ENCODE measurements at regions not wholly inside any gene's neighbourhood (a gene's known extent, or its start where the extent isn't known, plus 50 kb on each side); places are given as distances from the start of the nearest gene placed in this dataset.
A peak's percentile ranks its signal among the peaks of the same experiment; 100 is the strongest.
"Not testable (repeated sequence)": the region's sequence is repeated elsewhere in the genome, so short reads cannot be mapped to it uniquely, and the experiment has no call there.

DNA sequence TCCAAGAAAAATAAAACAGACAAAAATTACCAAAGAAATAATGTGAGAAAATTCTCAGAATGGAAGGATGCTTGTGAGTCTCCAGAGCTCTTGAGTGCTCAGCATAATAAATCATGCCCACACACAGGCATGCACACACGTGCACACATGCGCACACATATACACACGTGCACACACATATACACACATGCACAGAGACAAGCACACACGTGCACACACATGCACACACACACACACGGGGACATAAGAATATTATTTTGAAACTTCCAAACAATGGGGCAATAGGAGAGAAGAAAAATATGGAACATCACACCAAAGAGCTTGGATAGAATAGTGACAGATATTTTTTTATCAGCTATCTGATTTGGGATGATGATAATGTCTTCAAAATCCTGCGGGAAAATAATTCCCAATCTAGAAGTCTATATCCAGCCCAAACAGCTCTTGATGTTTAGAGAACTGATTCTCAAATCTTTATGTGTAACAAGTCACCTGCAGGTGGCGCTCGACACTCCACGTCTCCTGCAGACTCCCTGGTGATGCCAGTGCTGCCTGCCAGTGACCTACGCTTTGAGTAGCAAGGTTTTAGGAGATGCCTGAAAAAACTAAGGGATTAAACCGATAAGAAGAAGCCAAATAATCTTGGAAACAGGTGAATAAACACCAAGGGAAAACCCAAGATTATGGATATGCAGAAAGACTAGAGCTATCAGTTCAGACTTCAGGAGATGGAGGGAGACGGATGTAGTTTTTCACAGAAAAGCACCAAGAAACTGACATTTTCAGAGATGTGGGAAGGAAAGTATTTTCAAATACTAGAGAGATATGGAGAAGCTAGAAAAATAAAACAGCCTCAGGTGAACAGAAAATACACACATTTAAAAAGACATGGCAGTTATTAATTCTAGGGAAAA, 743.6 kb downstream of the ETS1 start:
- peak; percentile 49 for DNase-seq (ENCODE audit: low read depth)

DNA sequence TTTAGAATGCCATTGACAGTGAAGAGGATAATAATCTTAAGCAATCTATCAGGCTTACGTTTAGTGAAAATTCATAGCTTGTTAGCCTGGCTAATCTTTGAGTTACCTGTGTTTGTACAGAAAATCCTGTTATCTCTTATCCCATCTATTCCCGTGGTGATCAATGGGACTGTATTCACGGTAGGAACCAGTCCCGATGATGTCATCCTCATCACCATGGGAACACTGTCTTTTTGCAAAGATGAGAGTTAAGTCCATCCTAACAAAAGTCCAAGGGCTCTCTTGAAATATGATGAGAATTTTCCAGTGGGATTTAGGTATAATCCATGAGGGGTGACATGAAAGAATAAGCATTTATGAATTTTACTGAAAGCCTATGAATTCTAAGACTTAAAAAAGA, 762.2 kb downstream of the ETS1 start:
- DNase-seq (ENCODE audit: low read depth) = no peak

DNA sequence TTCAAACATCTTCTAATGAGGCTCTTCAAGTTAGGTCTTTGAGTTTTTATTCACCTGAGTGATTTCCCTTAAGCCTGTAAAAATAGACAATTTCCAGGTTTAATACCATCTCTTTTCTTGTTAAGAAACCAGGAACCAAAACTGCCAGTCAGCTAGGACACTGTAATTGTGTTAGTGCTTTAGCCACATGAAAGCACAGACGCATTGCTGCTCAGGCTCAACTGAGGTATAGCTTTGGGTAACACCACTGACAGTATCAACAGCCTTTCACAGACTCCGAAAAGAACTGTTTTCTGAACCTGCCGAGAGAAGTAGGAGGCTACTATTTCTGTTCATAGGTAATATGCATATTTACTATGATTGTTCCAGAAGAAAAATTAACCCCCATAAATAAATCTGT, 768.7 kb downstream of the ETS1 start:
- DNase-seq (ENCODE audit: low read depth) = no peak

DNA sequence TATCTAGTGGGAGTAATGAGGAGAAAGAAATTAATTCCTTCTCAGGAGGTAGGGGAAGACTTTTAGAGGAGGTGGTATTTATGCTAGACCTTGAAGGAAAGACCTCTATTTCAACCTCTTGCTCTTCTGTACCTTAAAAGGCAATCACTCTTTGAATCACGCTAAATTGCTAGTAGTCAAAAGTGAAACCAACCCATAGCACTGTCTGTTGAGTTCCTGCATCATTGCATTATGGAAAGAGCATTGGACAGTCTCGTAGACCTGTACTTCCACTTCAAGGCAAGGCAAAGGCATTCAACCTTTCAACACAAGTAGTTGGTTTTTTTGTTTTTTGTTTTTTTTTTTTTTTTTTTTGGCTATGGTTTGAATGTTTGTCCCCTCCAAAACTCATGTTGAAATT, 770.4 kb downstream of the ETS1 start:
- no peak for DNase-seq (ENCODE audit: low read depth)

DNA sequence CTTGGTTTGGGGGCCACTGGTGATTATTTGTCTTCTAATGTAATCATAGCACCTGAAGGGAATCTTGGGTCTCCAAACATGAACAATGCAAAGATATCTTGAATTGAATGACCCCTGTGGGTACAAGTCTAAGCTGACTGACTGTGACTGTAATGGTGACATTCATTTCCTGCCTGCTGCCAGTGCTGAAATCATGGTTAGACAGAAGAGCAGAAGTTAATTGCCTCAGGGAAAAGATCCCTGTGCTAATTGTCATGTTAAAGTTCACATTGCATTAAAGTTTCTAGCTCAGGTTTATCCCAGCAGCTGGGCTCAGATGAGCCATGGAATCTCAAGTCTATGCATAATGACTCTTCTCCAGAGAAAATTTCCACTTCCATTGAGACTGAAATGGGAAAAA, 772.0 kb downstream of the ETS1 start:
- no peak for DNase-seq (ENCODE audit: low read depth)

DNA sequence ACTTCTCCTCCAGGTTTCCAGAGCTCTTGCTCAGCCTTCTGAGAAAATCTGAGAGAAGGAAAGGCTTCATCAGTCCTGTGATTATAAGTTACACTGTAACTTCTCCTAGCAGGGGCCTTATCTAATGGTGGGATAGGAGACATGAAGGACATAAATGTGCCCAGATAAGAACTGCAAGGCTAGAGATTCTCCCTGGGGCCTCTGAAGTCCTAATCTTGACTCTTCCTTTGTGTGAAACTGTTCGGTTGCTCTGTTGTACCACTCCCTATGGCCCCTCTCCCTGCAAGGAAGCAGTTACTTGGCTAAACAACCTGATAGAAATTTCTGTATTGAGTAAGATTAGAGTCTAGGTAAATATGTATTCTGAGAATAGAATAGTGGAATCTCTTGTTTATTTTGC, 780.9 kb downstream of the ETS1 start:
- DNase-seq (ENCODE audit: low read depth) = no peak

DNA sequence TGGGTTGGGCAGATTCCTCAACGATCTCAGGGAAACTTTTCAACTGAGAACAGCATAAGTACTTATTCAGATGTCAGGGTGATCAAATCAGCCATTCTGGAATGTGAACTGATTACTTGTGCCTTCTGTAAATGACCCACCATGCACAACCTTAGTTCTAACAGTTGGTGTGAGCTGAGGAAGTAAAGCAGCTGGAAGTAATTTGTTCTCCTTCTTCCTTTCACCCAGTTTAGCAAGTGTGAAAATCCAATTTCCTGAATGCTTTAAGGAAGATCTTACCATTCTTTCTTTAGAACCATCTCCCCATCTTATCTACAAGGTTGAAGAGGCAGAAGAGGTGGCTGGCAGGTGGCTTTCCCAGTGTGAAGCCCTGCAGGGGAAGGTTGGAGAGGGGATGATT, 781.6 kb downstream of the ETS1 start:
- DNase-seq (ENCODE audit: low read depth) = no peak

DNA sequence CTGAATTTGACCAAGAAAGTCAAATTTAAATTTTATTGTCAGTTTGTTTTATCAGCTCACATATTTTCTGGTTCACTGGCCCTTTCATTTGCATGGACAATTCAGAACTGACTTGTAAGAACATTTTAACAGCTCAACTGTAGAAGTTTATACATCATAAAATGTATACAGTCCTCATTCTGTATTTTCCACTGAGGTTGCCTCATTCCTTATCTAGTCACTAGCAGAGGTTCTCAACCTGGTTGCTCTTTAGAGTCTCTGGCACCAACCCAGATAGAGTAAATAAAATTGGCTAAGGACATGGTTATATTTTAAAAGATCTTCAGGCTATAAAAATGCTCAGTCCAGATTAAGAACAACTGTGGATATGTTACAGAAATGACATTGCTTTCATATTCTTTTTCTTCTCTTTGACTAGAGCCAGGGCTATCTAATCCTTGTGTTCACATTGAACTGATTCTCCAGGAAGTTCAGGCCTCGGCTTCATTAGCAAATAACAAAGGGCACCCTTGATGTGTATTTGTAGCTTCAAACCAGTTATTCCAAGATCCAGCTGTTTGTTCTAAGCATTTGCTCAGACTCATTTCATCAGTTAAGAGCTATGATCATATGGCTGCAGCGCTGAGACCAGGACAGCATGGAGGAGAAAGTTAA, 782.5 kb downstream of the ETS1 start:
- DNase-seq (ENCODE audit: low read depth) = no peak

DNA sequence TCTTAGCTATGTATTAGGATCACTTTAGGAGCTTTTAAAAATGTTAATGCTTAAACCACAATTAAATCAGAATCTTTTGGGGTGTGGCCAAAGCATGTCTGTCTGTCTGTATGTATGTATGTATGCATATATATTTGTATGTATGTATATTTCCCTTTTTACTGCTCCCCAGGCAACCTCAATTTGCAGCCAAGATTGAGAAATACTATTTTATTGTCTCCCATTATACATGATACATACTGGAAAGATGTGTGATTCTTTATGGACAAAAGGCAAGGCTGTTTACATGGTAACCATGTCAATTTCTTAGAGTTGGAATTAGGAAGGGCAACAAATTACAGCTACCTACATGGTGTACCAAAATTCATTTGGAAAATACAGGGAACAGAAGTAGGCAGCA, 783.6 kb downstream of the ETS1 start:
- no peak for DNase-seq (ENCODE audit: low read depth)

DNA sequence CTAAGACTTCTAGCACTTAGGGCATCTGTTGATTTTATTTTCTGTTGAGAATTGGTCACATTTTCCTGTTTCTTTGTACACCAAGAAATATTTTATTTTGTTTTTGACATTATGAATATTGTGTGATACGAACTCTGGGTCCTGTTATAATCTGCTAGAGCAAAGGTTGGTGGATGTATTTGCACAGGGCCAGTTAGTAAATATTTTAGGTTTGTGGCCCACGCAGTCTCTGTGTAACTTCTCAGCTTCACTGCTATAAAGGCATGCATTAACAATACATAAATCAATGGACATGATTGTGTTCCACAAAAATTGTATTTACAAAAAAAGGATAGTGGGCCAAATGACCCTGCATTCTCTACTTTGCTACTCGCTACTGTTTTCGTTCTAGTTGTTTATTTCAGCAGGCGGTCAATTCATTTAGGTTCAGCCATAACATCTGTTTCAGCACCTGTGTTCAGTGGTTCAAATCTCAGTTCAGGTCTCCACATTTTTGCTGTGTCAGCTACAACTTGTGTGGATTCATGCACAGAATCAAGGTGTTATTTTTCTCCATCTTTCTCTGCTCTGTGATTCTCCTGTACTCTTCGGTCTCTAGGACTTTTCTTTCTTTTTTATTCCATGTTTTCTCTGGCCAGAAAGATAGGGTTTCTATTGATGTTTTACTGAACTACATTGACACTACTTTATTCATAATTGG, 786.2 kb downstream of the ETS1 start:
- no peak for DNase-seq (ENCODE audit: low read depth)

DNA sequence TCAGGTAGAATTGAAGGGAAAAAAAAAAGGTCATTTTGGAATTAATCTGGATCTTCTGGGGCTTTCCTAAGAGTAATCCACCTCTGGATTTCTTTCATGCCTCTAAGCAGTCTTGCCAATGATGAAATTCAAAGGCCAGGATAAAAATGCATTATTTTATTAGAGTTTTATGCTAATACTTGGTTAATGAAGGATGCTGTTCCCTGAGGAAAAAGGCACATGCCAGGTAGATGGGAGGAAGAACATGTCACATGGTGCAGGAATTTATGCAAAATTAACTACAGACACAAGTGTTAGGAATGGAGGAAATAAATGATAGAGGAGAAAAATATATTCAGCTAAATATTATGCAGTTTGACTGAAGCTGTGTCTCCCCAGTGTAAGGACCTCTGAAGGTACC, 792.0 kb downstream of the ETS1 start:
- DNase-seq (ENCODE audit: low read depth) = no peak

DNA sequence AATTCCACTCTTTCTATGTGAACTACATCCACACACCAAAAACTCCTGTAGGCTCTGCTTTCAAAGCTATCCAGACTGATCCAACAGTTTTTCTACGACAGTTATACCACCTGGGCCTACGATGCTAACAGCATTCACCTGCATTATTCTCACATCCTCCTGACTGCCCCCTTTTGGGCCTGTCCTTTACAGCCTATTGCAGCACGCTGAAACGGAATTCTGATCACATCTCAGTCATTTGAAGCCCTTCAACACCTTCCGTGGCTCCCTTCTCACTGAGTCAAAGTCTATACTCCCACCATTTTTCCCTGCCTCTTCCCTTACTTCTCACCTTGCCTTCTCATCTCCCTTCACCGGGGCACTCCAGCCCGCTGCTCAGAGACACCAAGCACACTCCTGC, 791.3 kb upstream of the KIRREL3 start:
- no peak for DNase-seq (ENCODE audit: low read depth)

DNA sequence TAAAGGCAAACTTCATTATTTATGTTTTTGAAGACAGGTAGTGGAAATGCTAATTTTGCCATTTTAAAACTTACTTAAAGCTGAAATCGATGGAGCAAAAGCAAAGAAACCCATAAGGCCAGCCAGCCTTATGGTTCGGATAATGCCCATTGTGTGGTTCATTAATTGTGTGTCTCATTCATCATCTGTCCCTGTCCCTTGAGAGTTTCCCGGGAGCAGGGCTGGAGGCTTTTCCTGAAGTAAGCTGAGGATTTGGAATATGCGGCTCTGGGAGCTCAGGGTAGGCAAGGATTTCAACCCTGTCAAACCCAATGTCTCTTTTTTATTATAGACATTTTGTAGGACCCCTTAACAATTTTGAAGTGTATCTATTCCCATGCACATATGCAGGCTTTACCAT, 790.0 kb upstream of the KIRREL3 start:
- DNase-seq (ENCODE audit: low read depth) = no peak

DNA sequence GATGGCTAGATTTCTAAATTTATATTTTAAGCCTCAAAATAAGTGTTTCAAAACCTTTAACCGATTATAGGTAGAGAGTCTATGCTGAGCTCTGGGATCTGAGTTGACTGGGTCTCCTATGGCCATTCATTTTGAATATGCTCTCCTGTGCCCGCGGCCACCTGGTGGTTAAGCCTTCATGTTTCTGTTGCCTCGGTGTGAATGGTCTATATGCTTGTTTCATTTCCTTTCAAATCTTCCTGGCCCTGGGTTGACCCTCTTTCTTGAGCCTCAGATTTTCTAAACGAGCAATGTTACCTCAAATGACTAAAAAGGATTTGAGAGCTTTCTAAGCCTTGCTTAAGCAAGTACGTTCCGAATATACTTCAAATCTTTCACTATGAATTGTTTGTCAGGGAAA, 789.4 kb upstream of the KIRREL3 start:
- DNase-seq (ENCODE audit: low read depth) = no peak

DNA sequence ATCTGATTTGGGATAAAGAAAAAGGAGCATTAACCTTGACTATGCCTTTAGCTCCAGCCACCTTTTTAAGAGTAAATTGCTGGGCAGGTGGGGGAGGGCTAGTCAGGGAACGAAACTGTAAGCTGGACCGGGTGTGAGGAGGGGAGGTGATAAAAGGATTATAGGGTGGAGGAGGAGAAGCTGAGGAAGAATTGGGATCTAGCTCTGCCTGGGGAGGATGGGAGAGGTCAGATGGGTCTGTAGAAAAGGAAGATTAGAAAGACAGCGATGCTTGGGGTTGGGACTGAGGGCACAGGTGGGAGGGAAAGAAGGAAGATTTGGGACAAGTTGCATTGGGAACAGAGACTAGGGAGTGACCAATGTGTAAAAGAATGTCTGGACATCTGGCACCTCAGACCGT, 772.4 kb upstream of the KIRREL3 start:
- DNase-seq (ENCODE audit: low read depth) = not testable (repeated sequence)

DNA sequence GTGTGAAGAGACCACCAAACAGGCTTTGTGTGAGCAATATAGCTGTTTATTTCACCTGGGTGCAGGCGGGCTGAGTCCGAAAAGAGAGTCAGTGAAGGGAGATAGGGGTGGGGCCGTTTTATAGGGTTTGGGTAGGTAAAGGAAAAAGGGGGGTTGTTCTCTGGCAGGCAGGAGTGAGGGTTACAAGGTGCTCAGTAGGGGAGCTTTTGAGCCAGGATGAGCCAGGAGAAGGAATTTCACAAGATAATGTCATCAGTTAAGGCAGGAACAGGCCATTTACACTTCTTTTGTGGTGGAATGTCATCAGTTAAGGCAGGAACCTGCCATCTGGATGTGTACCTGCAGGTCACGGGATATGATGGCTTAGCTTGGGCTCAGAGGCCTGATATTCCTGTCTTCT, 768.4 kb upstream of the KIRREL3 start:
- DNase-seq (ENCODE audit: low read depth) = not testable (repeated sequence)

DNA sequence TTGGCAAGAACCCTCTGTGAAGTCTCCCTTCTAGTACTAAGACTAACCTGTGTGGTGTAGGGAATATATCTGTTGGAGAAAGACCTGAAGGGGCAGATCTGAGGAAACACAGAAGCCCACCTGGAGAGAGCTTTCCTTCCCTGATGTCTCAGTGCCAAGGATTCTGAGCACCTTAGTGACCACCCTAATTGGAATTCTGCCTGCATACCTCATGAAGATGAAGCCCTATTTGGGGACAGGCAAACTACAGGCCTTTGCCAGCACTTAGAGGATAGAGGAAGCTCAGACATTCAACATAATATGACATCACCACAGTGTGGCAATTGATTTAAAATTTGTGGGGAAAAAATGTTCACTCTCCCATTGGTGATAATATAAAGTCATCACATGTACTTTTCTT, 766.2 kb upstream of the KIRREL3 start:
- DNase-seq (ENCODE audit: low read depth) = no peak

DNA sequence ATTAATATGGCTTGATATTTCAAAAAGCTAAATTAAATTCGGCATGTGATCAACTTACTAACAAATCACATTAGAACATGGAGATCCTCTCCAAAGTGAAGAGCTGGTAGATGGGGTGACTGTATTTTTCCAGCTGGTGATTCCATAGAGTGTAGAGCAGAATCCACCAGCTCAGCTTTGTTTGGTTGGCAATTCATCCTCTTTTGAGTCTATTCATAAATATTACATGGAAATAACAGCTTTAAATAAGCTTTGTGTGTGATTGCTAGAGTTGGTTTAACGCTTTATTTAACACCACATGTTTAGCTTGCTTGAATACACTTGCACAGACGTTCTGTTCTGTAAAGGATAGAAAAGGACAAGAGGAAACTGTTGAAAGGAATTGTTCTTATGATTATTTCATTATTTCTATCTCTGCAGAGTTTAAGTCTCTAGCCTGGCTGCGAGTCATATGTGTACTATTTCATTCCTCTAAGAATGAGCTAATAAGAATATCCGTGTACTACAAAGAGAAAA, 738.3 kb upstream of the KIRREL3 start:
- no peak for DNase-seq (ENCODE audit: low read depth)

DNA sequence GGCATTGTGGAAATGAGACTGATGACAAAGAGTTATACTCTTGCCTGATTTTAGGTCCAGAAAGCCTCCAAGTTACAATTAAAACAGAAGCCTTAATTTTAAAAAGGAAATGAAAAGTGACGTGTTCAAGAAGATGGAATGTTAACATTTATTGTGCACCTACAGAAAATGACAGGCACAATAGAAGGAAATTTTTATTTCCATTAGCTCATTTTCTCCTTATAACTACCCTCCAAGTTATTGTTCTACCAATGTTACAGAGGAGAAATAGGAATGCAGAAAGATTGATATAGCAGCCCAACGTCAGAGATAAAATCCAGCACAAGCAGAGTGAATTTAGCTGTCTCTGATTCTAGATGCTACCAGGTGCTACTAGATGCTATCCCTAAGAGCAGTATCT, 736.9 kb upstream of the KIRREL3 start:
- no peak for DNase-seq (ENCODE audit: low read depth)

DNA sequence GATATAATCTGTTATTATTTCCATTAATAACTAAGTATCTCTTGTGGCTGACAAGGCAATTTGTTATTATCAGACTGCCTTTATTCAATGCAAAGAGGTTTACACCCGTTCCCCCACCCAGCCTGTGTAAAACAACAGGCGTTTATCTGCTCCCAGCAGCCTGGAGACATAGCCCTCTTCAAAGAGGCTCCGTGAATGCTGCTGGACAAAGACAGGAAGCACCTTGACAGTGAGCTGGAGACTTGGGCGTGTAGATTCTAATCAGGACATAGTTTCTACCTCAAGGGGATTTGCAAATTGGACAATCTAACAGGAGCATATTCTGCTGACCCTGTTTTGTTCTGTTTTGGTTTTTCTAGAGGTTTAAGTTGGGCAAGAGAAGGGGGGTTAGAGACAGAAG, 733.0 kb upstream of the KIRREL3 start:
- DNase-seq (ENCODE audit: low read depth) = no peak

DNA sequence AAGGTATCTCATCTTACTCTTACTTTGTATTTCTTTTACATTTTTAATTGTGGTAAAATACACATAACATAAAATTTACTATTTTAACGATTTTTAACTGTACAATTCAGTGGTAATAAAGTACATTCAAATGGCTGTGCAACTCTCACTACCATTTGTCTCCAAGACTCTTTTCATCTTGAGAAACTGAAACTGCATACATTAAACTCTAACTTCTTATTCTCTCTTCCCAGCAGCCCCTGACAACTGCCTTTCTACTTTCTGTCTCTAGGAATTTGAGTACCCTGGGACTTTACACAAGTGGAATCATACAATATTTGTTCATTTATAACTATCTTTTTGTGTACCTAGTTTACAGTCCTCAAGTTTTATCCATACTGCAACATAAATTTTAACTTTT, 725.8 kb upstream of the KIRREL3 start:
- DNase-seq (ENCODE audit: low read depth) = no peak

DNA sequence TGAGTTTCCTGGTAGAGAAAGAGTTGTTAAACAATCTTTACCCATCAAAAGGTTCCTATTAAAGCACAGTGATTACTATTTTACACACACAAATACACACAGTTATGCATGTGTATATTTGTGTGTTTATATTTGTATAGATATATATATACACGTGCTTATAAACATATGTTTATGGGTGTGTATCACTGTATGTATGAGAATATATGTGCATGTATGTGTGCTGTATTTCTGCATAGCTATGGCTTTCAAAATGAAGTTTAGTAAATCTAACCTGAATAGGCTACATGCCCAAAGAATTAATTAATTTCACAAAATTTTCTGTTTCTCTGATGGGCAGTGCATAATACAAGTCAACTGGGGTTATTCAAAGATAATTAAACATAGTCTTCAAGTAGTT, 723.1 kb upstream of the KIRREL3 start:
- no peak for DNase-seq (ENCODE audit: low read depth)

DNA sequence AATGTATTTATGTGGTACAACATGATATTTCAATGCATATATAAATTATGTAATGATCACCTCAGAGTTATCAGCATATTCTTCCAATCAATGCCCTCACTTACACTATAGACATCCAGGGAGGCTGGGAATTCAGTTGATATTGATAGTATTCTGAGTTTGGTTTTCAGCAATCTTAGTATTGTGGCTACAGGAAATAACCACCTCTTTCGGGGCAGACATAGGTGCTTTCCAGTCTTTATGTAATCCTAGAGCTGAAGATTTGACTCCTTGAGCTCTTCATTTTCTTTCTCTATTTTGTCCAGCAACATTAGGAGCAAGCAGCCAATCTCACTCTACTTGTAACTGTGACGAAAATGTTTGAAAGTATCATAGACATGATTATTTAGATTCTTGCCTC, 712.7 kb upstream of the KIRREL3 start:
- no peak for DNase-seq (ENCODE audit: low read depth)

Data from stimulated activated CD8-positive, alpha-beta memory T cell treated with anti-CD3 and anti-CD28 coated beads, Interleukin-7, amount 100 ng/mL, for 24 hours (primary cell).